ENCODE measurements at regions not wholly inside any gene's neighbourhood (a gene's known extent, or its start where the extent isn't known, plus 50 kb on each side); places are given as distances from the start of the nearest gene placed in this dataset.

DNA sequence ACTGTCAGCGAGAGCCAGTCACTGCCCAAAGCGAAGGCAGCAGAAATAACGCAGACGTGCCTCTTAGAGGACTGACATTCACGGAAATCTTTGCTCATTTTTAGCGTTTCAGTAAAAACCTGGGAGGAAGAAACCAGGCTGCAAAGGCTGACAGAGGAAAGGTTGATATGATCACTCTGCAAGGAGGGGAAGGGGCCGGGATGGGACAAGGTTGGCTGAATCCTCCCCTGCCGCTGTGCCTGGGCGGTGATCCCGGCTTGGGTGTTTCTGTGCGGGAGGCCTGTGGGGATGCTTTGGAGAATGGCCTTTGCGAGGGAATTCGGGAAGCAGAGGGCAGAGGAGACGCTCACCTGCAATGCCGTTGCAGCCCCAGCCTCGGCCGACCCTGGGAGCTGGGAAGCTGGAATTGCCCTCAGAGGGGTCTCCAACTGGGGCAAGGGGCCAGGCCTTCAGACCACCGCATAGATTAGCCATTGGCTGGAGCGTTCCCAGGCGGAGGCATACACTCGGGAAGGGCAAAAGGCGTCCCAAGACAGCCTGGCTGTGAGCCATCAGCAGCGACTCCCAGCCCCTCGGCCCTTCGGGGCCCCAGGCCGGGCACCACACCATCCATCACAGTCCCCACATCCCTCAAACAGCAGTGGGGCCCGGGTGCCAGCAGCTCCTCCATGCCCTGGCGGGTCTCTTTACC lies 111.7 kb upstream of the GPC1 start:
- TF ChIP-seq, protein P1, sequence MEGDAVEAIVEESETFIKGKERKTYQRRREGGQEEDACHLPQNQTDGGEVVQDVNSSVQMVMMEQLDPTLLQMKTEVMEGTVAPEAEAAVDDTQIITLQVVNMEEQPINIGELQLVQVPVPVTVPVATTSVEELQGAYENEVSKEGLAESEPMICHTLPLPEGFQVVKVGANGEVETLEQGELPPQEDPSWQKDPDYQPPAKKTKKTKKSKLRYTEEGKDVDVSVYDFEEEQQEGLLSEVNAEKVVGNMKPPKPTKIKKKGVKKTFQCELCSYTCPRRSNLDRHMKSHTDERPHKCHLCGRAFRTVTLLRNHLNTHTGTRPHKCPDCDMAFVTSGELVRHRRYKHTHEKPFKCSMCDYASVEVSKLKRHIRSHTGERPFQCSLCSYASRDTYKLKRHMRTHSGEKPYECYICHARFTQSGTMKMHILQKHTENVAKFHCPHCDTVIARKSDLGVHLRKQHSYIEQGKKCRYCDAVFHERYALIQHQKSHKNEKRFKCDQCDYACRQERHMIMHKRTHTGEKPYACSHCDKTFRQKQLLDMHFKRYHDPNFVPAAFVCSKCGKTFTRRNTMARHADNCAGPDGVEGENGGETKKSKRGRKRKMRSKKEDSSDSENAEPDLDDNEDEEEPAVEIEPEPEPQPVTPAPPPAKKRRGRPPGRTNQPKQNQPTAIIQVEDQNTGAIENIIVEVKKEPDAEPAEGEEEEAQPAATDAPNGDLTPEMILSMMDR (conservative IDR thresholded peaks at IDR 0.05; ENCODE audit: low read depth, low read length), result no peak
- TF ChIP-seq EZH2 (IDR thresholded peaks at IDR 0.05; ENCODE audit: low read length, unreplicated experiment), result no peak
